Neural crest cell (in vitro differentiated cells): ENCODE measurements at regions not wholly inside any gene's neighbourhood (a gene's known extent, or its start where the extent isn't known, plus 50 kb on each side); places are given as distances from the start of the nearest gene placed in this dataset.

Experiments
- DNase-seq: peaks from one replicate; pipeline ENCODE4 v3.0.0; 2021; ENCODE audit warnings: low read depth, mixed read lengths, low spot score
- H3K27ac Mint-ChIP-seq: one replicate; pipeline ENCODE4 v1.8.0; 2021; ENCODE audit warnings: mild to moderate bottlenecking, mixed read lengths; ENCODE audit not compliant: unreplicated experiment
- H3K27me3 Mint-ChIP-seq: 2 replicates; pipeline ENCODE4 v1.8.0; 2021; ENCODE audit warnings: low read depth, mild to moderate bottlenecking, mixed read lengths
- H3K36me3 Mint-ChIP-seq: 2 replicates; pipeline ENCODE4 v1.8.0; 2021; ENCODE audit warnings: low read depth, mild to moderate bottlenecking, mixed read lengths
- H3K4me1 Mint-ChIP-seq: 2 replicates; pipeline ENCODE4 v1.8.0; 2021; ENCODE audit warnings: mixed read lengths
- H3K4me3 Mint-ChIP-seq: one replicate; pipeline ENCODE4 v1.8.0; 2021; ENCODE audit warnings: mild to moderate bottlenecking, mixed read lengths
- H3K9me3 Mint-ChIP-seq: 2 replicates; pipeline ENCODE4 v1.8.0; 2021; ENCODE audit warnings: mixed read lengths
- CTCF ChIP-seq: fragments of 200-600 bp; sonication (generic); conservative IDR thresholded peaks from 2 replicates; pipeline ENCODE4 v1.5.0; 2021; ENCODE audit warnings: antibody characterized with exemption, mild to moderate bottlenecking

DNA sequence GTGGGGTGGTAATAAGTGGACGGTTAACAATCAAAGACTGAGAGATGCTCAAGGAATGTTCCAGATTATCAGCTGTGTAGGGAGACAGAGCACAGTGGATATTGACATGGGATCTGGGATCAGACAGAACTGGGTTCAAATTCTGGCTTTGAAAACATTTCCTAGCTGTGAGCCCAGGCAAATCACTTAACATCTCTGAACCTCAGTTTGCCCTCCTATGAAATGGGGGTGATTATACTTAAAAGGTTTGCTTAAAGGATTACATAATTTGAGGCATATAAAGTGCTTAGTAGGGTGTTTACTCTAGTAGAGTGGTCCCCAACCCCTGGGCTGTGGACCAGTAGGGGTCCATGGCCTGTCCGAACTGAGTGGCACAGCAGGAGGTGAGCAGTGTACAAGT is 260.0 kb upstream of the CRY1 start:
- Mint-ChIP-seq H3K9me3 (peaks cover 4% of the 10 kb centered on the region), H3K27me3 (peaks cover 2% of the 10 kb centered on the region), H3K4me1 (peaks cover 5% of the 10 kb centered on the region), H3K4me3 (no peak overlapping the region), H3K27ac (no peak overlapping the region), H3K36me3 (no peaks in the 10 kb centered on the region)
- TF ChIP-seq CTCF = no peak
- DNase-seq = no peak

DNA sequence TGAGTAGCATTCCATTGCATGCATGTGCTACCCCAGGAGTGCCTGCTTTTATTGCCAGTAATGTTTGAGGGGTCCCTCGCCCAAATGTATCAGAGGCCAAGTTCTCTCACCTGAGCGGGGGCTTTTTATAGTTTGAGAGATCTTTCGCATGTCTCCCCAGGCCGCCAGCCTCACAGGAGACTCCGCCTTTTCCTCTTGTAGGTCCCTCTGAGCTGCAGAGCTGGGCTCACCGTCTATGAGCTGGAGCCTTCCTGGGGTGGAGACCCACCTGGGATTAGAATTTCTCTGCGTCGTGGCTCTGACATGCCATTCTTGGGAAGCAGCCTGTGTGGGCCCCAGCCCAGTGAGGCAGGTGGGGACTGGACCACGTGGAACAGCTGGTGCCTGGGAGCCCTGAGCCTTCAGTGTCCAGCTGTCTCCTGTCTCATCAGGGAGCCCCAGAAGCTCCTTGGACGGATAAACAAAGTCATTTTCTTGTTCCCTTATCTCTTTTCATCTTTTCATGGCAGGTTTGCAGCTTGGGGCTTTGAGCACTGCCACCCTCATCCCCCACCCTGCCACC is 261.7 kb upstream of the CRY1 start:
- peaks cover 4% of the 10 kb centered on the region for H3K27me3 Mint-ChIP-seq
- no peak overlapping the region for H3K27ac Mint-ChIP-seq
- peaks cover 4% of the 10 kb centered on the region for H3K9me3 Mint-ChIP-seq
- H3K36me3 Mint-ChIP-seq = no peaks in the 10 kb centered on the region
- no peak for DNase-seq
- H3K4me1 Mint-ChIP-seq = no peaks in the 10 kb centered on the region
- no peak overlapping the region for H3K4me3 Mint-ChIP-seq
- TF ChIP-seq CTCF = no peak

- Mint-ChIP-seq H3K4me3 (no peak overlapping the region), H3K27me3 (peaks cover 5% of the 10 kb centered on the region), H3K9me3 (peaks cover 4% of the 10 kb centered on the region), H3K27ac (no peak overlapping the region), H3K36me3 (no peaks in the 10 kb centered on the region), H3K4me1 (no peaks in the 10 kb centered on the region)
- no peak for DNase-seq
- TF ChIP-seq CTCF = no peak
These were observed 262.3 kb upstream of the CRY1 start for GRCh38 chr12:107355612-107356011.

GRCh38 chr12:107356266-107356936 is 263.1 kb upstream of the CRY1 start:
- Mint-ChIP-seq H3K4me1 (no peaks in the 10 kb centered on the region), H3K4me3 (no peak overlapping the region), H3K9me3 (peaks cover 4% of the 10 kb centered on the region), H3K36me3 (no peaks in the 10 kb centered on the region), H3K27me3 (peaks cover 5% of the 10 kb centered on the region), H3K27ac (no peak overlapping the region)
- TF ChIP-seq CTCF = no peak
- no peak for DNase-seq

DNA sequence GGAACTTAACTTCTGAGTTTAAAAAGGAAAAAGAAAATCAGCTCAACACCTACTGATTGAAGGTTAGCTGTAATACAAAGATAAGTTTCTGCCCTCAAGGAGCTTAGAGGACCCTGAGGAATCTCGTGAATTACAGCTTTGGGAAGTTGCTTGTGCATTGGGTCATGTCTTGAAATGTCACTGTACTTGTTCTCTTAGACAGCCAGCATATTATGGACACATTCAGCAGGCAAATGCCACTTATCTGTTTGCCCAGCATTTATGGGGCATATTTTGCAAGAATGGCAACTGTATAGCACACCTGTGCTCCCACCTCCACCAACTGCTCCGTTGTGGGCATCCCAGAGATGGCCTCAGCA is 263.6 kb upstream of the CRY1 start:
- no peak for TF ChIP-seq CTCF
- no peak overlapping the region for H3K4me3 Mint-ChIP-seq
- peaks cover 4% of the 10 kb centered on the region for H3K9me3 Mint-ChIP-seq
- DNase-seq = no peak
- H3K27me3 Mint-ChIP-seq = peaks cover 5% of the 10 kb centered on the region
- H3K4me1 Mint-ChIP-seq = no peaks in the 10 kb centered on the region
- H3K27ac Mint-ChIP-seq = no peak overlapping the region
- H3K36me3 Mint-ChIP-seq = no peaks in the 10 kb centered on the region
